Neural progenitor cell (in vitro differentiated cells): ENCODE measurements at regions not wholly inside any gene's neighbourhood (a gene's known extent, or its start where the extent isn't known, plus 50 kb on each side); places are given as distances from the start of the nearest gene placed in this dataset.

Experiments
- DNase-seq: peaks from one replicate; pipeline ENCODE4 v3.0.0-alpha.2; 2016; ENCODE audit warnings: low spot score
- H2AFZ ChIP-seq: fragments of 200-600 bp; sonication (generic); replicated peaks from 2 replicates; pipeline ENCODE4 v1.6.1; 2016; ENCODE audit warnings: antibody characterized with exemption
- H3F3A ChIP-seq: fragments of 200-600 bp; sonication (generic); 2 replicates; pipeline ENCODE4 v1.6.1; 2016; ENCODE audit warnings: antibody characterized with exemption, low read depth
- H3K27ac ChIP-seq: fragments of 200-600 bp; sonication (generic); 2 replicates; pipeline ENCODE4 v1.5.1; 2016; ENCODE audit warnings: mild to moderate bottlenecking
- H3K27me3 ChIP-seq: fragments of 200-600 bp; sonication (generic); 2 replicates; pipeline ENCODE4 v1.6.1; 2016; ENCODE audit warnings: mild to moderate bottlenecking, moderate library complexity
- H3K36me3 ChIP-seq: fragments of 200-600 bp; sonication (generic); 2 replicates; pipeline ENCODE4 v1.5.1; 2016
- H3K4me1 ChIP-seq: fragments of 200-600 bp; sonication (generic); 2 replicates; pipeline ENCODE4 v1.6.1; 2016; ENCODE audit warnings: mixed run types
- H3K4me2 ChIP-seq: fragments of 200-600 bp; sonication (generic); 2 replicates; pipeline ENCODE4 v1.6.1; 2016
- H3K4me3 ChIP-seq: fragments of 200-600 bp; sonication (generic); 2 replicates; pipeline ENCODE4 v1.5.1; 2016
- H3K79me2 ChIP-seq: fragments of 200-600 bp; sonication (generic); 2 replicates; pipeline ENCODE4 v1.6.1; 2016; ENCODE audit warnings: low read depth
- H3K9ac ChIP-seq: fragments of 200-600 bp; sonication (generic); 2 replicates; pipeline ENCODE4 v1.6.1; 2016
- H3K9me3 ChIP-seq: fragments of 200-600 bp; sonication (generic); 2 replicates; pipeline ENCODE4 v1.5.1; 2016; ENCODE audit warnings: low read depth
- H4K20me1 ChIP-seq: fragments of 200-600 bp; sonication (generic); 2 replicates; pipeline ENCODE4 v1.6.1; 2016; ENCODE audit warnings: low read depth
- H3K27ac Mint-ChIP-seq: 3 replicates; pipeline ENCODE4 v1.8.0; 2021; ENCODE audit warnings: mixed read lengths
- H3K27me3 Mint-ChIP-seq: 2 replicates; pipeline ENCODE4 v1.8.0; 2022; ENCODE audit warnings: low read depth, mild to moderate bottlenecking, inconsistent platforms, moderate library complexity, mixed read lengths; ENCODE audit not compliant: insufficient read depth
- H3K36me3 Mint-ChIP-seq: 3 replicates; pipeline ENCODE4 v1.8.0; 2021; ENCODE audit warnings: mixed read lengths
- H3K4me1 Mint-ChIP-seq: 3 replicates; pipeline ENCODE4 v1.8.0; 2021; ENCODE audit warnings: mixed read lengths
- H3K4me3 Mint-ChIP-seq: 3 replicates; pipeline ENCODE4 v1.8.0; 2021; ENCODE audit warnings: mild to moderate bottlenecking, moderate library complexity, mixed read lengths
- H3K9me3 Mint-ChIP-seq: 3 replicates; pipeline ENCODE4 v1.8.0; 2020; ENCODE audit warnings: mixed read lengths
- CTCF ChIP-seq: fragments of 200-600 bp; sonication (generic); IDR thresholded peaks from 2 replicates; pipeline ENCODE4 v1.5.1; 2017; ENCODE audit warnings: antibody characterized with exemption, mild to moderate bottlenecking
- EZH2 ChIP-seq: fragments of 200-600 bp; sonication (generic); IDR thresholded peaks from 2 replicates; pipeline ENCODE4 v1.6.1; 2017; ENCODE audit warnings: antibody characterized with exemption, mild to moderate bottlenecking, moderate library complexity
- EZH2phosphoT487 ChIP-seq: fragments of 200-600 bp; sonication (generic); IDR thresholded peaks from 2 replicates; pipeline ENCODE4 v1.6.1; 2017; ENCODE audit warnings: antibody characterized with exemption

- Histone ChIP-seq H2AFZ (no peak overlapping the region), H3F3A (peaks cover 10% of the 10 kb centered on the region), H3K9me3 (no peaks in the 10 kb centered on the region), H4K20me1 (no peaks in the 10 kb centered on the region), H3K4me1 (no peaks in the 10 kb centered on the region), H3K4me2 (no peak overlapping the region), H3K27ac (no peak overlapping the region), H3K79me2 (no peaks in the 10 kb centered on the region), H3K27me3 (no peaks in the 10 kb centered on the region), H3K4me3 (no peak overlapping the region), H3K9ac (no peak overlapping the region), H3K36me3 (no peaks in the 10 kb centered on the region)
- H3K4me1 Mint-ChIP-seq, result peaks cover 4% of the 10 kb centered on the region
- H3K9me3 Mint-ChIP-seq, result no peaks in the 10 kb centered on the region
- DNase-seq, result no peak
- H3K27ac Mint-ChIP-seq, result no peak overlapping the region
- no peak for TF ChIP-seq EZH2phosphoT487
- TF ChIP-seq EZH2, result no peak
- no peak for TF ChIP-seq CTCF
- no peaks in the 10 kb centered on the region for H3K36me3 Mint-ChIP-seq
- H3K27me3 Mint-ChIP-seq, result no peaks in the 10 kb centered on the region
- no peak overlapping the region for H3K4me3 Mint-ChIP-seq
Observed at GRCh38 chr10:133014416-133015210, 72.2 kb upstream of the CFAP46 start.

- Mint-ChIP-seq H3K9me3 (no peaks in the 10 kb centered on the region), H3K27ac (no peak overlapping the region), H3K27me3 (no peaks in the 10 kb centered on the region), H3K4me1 (peaks cover 10% of the 10 kb centered on the region), H3K4me3 (no peak overlapping the region), H3K36me3 (no peaks in the 10 kb centered on the region)
- no peaks in the 10 kb centered on the region for H3K36me3 ChIP-seq
- no peak overlapping the region for H3K4me3 ChIP-seq
- H3K4me1 ChIP-seq, result no peaks in the 10 kb centered on the region
- no peaks in the 10 kb centered on the region for H4K20me1 ChIP-seq
- H3K79me2 ChIP-seq, result no peaks in the 10 kb centered on the region
- no peak overlapping the region for H3K27ac ChIP-seq
- no peak overlapping the region for H2AFZ ChIP-seq
- DNase-seq, result no peak
- TF ChIP-seq EZH2phosphoT487, result no peak
- TF ChIP-seq EZH2, result no peak
- TF ChIP-seq CTCF, result no peak
- H3K27me3 ChIP-seq, result no peaks in the 10 kb centered on the region
- no peak overlapping the region for H3K9ac ChIP-seq
- H3K4me2 ChIP-seq, result no peak overlapping the region
- peaks cover 10% of the 10 kb centered on the region for H3F3A ChIP-seq
- H3K9me3 ChIP-seq, result no peaks in the 10 kb centered on the region
Observed at GRCh38 chr10:133013463-133013862, 71.1 kb upstream of the CFAP46 start.

GRCh38 chr10:133012573-133013359, 70.4 kb upstream of the CFAP46 start:
- H3K9me3 ChIP-seq, result no peaks in the 10 kb centered on the region
- H3K36me3 ChIP-seq, result no peaks in the 10 kb centered on the region
- H3K27me3 ChIP-seq, result no peaks in the 10 kb centered on the region
- no peak overlapping the region for H3K27ac Mint-ChIP-seq
- no peak overlapping the region for H3K4me3 ChIP-seq
- no peak overlapping the region for H3K4me3 Mint-ChIP-seq
- H3K9ac ChIP-seq, result no peak overlapping the region
- H3F3A ChIP-seq, result peaks cover 10% of the 10 kb centered on the region
- no peak overlapping the region for H3K27ac ChIP-seq
- H3K36me3 Mint-ChIP-seq, result no peaks in the 10 kb centered on the region
- no peak overlapping the region for H3K4me2 ChIP-seq
- no peaks in the 10 kb centered on the region for H4K20me1 ChIP-seq
- TF ChIP-seq EZH2, result no peak
- TF ChIP-seq EZH2phosphoT487, result no peak
- TF ChIP-seq CTCF, result no peak
- no peak overlapping the region for H2AFZ ChIP-seq
- H3K4me1 Mint-ChIP-seq, result peaks cover 10% of the 10 kb centered on the region
- no peaks in the 10 kb centered on the region for H3K9me3 Mint-ChIP-seq
- H3K27me3 Mint-ChIP-seq, result no peaks in the 10 kb centered on the region
- H3K79me2 ChIP-seq, result no peaks in the 10 kb centered on the region
- DNase-seq, result no peak
- no peaks in the 10 kb centered on the region for H3K4me1 ChIP-seq
